ENCODE measurements at regions not wholly inside any gene's neighbourhood (a gene's known extent, or its start where the extent isn't known, plus 50 kb on each side); places are given as distances from the start of the nearest gene placed in this dataset.
A peak's percentile ranks its signal among the peaks of the same experiment; 100 is the strongest.
"Not testable (repeated sequence)": the region's sequence is repeated elsewhere in the genome, so short reads cannot be mapped to it uniquely, and the experiment has no call there.

DNA sequence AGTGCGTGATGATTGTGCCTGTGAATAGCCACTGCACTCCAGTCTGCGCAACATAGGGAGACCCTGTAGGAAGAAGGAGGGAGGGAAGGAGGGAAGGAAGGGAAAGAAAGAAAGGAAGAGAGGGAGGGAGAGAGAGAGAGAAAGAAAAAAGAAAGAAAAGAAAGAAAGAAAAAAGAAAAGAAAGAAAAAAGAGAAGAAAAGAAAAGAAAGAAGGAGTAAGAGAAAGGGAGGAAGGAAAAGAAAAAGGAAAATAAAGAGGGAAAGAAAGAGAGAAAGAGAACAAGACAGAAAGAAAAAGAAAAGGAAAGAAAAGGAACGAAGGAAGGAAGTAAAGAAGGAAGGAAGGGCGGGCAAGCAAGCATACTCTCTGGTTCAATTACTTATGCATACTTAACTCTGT, 112.9 kb upstream of the ANK3 start:
- in situ Hi-C loops (cut with HindIII; ENCODE audit: low pct_unique_long_range_greater_than_20kb, low sequenced_read_pairs) = no loop called here
- no peak for DNase-seq (ENCODE audit: low read depth)

DNA sequence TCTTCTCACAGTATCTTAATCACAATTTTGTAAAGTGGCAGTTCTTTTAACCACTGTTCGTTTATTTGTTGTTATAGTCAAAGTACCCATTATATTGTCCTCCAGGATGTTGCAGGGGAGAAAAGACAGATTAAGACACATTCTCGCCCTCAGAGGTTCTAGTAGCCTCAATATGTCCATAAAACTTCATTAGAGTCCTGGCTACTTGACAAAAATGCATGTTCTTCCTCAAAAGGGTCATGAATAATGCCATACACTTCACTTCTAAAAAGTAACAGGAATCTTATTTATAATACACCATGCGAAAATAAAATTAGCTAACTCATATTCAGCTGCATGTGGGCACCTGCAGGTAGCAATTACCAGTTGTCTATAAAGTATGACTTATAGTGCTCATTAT, 109.3 kb upstream of the ANK3 start:
- no peak for DNase-seq (ENCODE audit: low read depth)
- in situ Hi-C loops (cut with HindIII; ENCODE audit: low pct_unique_long_range_greater_than_20kb, low sequenced_read_pairs) = no loop called here

DNA sequence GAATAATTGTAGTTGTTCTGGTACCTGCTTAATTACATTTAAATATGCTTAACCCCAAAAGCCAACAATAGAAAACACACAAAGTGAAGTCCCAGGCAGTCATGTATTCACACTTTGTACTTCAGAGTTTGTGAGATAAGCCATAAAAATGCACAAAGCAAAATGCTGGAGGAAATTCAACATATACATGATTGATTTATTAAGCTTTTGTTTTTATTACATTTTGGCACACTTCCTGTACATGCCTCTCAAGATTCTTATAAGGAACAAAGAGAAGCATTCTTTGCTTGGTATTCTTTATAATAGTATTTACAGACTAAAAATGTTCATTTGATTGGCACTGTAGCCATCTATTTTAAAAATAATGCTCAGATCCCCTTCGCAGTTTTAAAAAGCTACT, 107.7 kb upstream of the ANK3 start:
- DNase-seq (ENCODE audit: low read depth) = no peak

DNA sequence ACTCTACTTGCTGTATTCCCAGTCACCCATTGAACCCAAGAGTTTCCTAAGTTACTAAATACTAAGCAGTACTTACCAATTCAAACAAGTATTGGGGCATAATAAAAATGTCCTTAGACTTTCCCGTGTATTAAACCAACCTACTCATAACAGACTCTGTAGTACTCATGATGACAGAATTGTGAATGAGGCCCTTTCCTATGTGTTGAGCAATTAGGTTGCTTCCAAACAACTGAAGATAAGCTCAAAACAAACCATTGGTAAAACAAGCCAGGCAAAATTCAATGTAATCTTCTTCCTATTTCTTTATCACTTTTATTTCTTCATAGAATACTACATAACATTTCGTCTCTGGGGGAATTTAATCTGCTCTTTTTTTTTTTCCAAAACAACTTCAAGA, 106.5 kb upstream of the ANK3 start:
- in situ Hi-C loops (cut with HindIII; ENCODE audit: low pct_unique_long_range_greater_than_20kb, low sequenced_read_pairs) = no loop called here
- DNase-seq (ENCODE audit: low read depth) = no peak

More for the DNA sequence above, 107.7 kb upstream of the ANK3 start:
- in situ Hi-C loops (cut with HindIII; ENCODE audit: low pct_unique_long_range_greater_than_20kb, low sequenced_read_pairs) = no loop called here

DNA sequence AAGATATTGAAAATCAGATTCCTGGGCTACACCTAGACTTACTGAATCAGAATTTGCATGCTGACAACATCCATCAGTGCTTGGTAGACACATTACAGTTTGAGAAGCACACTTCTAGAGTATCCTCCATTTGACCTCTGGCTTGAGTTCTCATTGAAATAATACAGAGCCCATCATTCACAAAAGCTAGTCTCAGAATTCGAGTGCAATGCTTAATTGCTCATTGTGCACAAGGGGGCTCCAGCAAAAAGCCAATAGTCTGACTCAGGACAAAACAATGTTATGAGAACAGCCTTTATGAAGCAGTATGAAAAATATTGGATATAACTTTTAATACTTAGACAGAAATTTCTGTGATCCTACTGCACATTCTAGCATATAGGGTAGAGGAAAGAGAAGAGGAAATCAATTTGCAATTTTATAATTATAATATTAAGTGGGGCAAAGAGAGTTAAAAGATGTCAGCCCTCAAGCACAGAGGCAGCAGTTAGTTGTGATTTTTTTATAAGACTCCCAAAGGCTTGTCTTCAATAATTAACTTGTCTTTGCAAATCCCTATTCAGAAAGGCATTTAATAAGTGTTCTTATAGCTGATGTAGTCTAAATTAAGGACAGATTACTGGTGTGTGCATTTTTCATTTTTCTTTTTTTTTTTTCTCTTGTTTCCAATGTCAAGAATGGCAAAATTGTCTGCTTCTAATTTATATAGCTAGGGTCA, 105.8 kb upstream of the ANK3 start:
- in situ Hi-C loops (cut with HindIII; ENCODE audit: low pct_unique_long_range_greater_than_20kb, low sequenced_read_pairs) = no loop called here
- no peak for DNase-seq (ENCODE audit: low read depth)

DNA sequence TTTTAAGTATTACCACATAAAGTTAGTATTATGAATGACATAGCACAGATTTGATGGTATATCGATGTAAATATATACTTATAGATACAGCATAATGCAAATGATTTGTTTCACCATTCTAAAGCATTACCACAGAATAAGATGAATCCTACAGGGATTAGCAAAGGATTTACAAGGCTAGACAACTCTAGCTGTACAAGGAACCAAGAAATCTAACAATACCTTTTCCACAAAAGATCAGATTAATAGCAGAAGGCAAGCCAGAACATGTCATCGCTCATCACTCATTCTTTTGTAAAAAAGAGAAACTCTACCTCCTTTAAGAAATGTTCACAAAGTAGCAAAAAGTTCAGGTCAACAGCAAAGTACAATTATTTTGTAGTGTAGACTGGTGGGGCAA, 105.1 kb upstream of the ANK3 start:
- in situ Hi-C loops (cut with HindIII; ENCODE audit: low pct_unique_long_range_greater_than_20kb, low sequenced_read_pairs) = no loop called here
- DNase-seq (ENCODE audit: low read depth) = no peak

DNA sequence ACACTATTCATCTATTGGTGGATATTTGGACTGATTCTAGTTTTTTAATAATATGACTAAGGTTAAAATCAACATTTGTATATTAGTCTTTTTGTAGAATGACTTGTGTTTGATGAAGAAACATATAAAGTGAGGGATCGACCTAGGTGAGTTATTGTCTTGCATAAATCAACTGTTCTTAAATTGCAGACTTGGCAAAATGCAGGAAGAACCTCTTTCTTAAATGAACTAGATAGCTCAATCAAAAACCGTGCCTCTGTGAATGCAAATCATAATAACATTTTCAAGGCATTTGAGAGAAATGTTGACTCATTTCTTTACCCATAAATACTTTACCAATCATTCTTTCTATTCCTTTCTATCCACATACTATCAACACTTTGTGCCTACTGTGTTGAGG, 101.5 kb upstream of the ANK3 start:
- in situ Hi-C loops (cut with HindIII; ENCODE audit: low pct_unique_long_range_greater_than_20kb, low sequenced_read_pairs) = no loop called here
- no peak for DNase-seq (ENCODE audit: low read depth)

DNA sequence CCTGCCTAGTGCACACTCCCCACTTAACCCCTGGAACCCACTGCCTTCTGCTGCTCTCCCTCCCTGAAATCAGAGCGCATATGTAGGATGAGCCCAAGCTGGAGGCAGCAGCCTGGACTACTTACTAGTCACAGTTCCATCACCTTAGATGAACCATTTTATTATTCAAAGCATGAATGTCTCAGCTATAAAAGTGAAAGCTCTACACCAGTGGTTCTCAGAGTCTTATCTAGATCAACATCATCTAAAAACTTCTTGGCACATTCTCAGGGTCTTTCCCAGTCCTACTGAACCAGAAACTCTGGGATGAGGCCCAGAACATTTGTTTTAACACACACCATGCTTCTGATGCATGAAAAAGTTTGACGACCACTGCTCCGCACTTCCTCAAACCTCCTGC, 100.3 kb upstream of the ANK3 start:
- DNase-seq (ENCODE audit: low read depth) = peak; percentile 26
- in situ Hi-C loops (cut with HindIII; ENCODE audit: low pct_unique_long_range_greater_than_20kb, low sequenced_read_pairs) = no loop called here

DNA sequence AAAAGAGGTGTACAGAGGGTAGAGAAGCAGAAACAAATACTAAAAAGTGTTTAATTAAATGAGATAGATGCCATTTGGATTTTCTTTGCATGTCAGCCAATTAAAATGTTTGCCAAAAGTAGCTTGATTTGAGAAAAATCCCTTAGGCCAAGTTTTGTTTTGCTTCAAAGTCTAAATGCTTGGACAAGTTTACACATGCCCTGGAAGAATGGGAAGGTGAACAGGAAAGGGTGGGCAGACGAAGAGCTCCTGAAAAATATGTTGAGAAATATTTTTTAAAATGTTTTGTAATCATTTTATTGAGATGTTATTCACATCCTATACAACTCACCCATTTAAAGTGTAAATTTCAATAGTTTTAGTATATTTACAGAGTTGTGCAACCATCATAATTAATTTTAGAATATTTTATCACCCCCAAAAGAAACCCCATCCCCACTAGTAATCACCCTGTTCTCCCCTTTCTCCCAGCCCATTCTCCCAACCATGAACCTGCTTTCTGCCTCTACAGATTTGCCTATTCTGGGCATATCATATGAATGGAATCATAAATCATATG, 98.5 kb upstream of the ANK3 start:
- in situ Hi-C loops (cut with HindIII; ENCODE audit: low pct_unique_long_range_greater_than_20kb, low sequenced_read_pairs) = no loop called here
- DNase-seq (ENCODE audit: low read depth) = no peak

DNA sequence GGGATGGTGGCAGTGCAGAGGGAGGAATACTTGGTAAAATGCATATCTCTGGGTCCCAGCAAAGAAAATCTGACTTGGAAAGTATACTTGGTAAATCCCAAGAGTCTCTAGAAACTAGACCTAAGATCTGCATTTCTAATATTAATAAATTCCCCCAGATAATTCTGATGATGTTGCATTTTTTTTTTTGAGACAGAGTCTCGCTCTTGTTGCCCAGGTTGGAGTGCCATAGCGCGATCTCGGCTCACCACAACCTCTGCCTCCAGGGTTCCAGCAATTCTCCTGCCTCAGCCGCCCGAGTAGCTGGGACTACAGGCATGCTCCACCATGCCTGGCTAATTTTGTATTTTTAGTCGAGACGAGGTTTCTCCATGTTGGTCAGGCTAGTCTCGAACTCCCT, 97.9 kb upstream of the ANK3 start:
- no peak for DNase-seq (ENCODE audit: low read depth)
- in situ Hi-C loops (cut with HindIII; ENCODE audit: low pct_unique_long_range_greater_than_20kb, low sequenced_read_pairs) = no loop called here

DNA sequence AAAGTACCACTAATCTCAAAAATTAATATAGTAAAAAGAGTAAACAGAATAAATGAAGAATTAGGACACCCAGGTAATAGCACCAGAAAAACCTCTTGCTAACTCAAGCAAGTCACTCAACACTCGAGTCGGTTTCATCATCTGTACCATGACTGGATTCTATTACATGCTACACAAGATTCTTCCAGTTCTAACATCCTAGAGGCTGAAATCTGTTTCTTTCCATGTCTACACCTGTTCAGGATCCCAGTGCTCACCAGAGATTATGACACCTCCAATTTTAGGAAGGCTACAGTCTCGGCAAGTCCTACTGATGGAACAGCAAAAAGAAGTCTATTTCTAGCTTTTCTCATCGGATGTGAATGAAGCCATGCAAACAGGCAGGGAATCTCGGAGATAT, 95.3 kb upstream of the ANK3 start:
- in situ Hi-C loops (cut with HindIII; ENCODE audit: low pct_unique_long_range_greater_than_20kb, low sequenced_read_pairs) = no loop called here
- no peak for DNase-seq (ENCODE audit: low read depth)

DNA sequence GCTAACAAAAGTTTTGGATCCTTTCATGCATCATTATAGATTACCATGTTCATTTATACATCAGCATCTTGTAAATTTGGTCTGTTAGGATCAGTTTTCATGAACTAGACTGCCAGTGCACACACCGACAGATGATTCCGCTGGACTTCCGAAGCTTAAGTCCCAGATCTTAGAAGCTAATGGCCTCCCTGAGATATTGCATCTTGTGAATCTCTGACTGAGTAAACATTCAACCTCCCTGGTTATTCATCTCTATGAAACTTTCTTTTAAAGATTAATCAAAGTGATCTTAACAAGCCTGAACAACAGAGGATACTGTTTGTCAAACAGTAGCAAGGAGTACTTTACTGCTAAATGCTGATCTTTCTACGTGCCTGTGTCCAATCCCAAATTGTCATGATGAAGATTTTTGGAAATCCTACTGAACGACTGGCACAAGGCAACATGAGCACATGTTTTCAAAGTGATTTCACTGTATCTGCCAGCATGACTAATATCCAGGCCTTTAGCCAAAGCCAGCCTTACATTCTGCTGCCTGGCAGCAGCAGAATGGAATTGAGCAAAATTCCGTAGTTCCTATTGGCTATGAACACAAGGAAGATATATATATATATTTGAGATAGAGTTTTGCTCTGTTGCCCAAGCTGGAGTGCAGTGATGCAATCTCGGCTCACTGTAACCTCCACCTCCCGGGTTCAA, 91.3 kb upstream of the ANK3 start:
- peak; percentile 84 for DNase-seq (ENCODE audit: low read depth)
- in situ Hi-C loops (cut with HindIII; ENCODE audit: low pct_unique_long_range_greater_than_20kb, low sequenced_read_pairs) = no loop called here

DNA sequence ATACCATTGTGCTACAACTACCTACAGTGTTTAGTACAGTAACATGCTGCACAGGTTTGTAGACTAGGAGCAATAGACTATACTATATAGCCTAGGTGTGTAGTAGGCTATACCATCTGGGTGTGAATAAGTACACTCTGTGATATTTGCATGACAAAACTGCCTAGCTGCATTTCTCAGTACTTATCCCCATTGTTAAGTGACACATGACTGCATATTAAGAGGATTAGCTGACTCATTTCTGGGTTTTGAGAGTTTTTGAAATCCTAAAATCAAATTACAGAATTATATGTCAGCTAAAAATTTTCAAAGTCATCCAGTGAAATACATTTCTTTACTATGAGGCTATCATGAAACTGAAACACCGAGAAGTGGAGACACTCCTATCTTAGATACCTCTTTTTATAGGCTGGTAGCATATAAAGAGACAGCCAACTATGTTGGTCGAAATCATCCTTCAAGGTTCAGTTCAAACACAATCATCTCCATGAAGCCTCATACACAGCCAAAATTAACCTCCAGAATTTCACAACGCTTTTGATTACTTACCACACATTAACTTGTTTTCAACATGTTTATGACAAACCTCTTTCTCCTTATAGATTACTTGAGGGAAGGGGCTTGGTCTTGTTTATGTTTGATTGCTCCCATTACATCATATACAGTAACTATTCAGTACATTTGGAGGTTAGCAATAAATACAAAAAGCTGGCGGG, 89.8 kb upstream of the ANK3 start:
- no peak for DNase-seq (ENCODE audit: low read depth)

DNA sequence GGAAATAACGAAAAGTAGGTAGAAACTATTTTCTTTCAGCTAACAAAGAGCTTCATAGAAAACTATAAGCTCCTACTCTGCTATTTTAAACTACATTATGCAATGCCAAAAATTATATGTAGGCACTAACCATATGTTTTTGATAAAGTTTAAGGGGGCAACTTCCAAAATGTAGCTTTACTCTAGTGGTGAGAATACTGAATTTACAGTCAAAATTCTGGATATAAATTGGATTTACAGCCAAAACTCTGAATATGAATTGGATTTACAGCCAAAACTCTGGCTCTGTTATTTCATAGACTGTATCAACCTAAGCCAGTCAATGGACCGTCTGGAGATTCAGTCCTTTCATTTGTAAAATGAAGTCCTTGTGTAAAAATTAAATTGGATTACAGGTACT, 86.8 kb upstream of the ANK3 start:
- in situ Hi-C loops (cut with HindIII; ENCODE audit: low pct_unique_long_range_greater_than_20kb, low sequenced_read_pairs) = no loop called here
- DNase-seq (ENCODE audit: low read depth) = no peak

More for the DNA sequence above, 89.8 kb upstream of the ANK3 start:
- in situ Hi-C loops (cut with HindIII; ENCODE audit: low pct_unique_long_range_greater_than_20kb, low sequenced_read_pairs) = no loop called here

DNA sequence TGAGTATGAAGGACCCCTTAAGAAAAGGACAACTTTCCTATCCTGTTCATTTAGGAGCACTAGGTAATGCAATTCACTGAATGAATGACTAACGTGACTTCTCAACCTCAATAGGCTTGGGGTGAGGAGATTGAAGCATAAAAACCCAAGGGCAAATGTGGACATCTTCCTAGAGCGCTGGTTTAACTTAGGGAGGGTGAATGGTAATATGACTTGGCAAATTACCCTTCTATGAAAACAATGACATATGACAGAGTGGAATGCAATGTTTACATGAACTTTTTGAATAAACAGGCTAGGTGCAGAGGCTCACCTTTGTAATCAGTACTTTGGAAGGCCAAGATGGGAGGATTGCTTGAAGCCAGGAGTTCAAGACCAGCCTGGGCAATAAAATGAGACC, 83.9 kb upstream of the ANK3 start:
- in situ Hi-C loops (cut with HindIII; ENCODE audit: low pct_unique_long_range_greater_than_20kb, low sequenced_read_pairs) = no loop called here
- peak; percentile 93 for DNase-seq (ENCODE audit: low read depth)

DNA sequence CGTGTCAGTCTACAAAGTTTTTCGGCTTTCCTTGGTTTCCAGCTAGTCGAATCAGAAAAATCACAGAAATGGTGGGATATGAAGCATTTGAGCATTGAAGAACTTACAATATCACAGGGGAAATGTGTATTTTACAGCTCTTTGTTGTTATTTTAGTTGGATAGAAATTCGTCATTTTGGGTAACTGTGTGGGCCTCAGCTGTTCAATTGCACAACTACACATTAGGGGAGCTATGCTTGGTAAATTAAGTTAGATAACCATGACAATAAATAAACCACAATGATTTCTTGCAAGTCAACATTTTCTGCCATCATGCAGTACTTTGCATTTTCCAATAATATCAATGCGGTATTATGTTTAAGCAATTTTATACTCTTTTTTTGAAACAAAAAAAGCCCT, 80.4 kb upstream of the ANK3 start:
- in situ Hi-C loops (cut with HindIII; ENCODE audit: low pct_unique_long_range_greater_than_20kb, low sequenced_read_pairs) = no loop called here
- DNase-seq (ENCODE audit: low read depth) = no peak

DNA sequence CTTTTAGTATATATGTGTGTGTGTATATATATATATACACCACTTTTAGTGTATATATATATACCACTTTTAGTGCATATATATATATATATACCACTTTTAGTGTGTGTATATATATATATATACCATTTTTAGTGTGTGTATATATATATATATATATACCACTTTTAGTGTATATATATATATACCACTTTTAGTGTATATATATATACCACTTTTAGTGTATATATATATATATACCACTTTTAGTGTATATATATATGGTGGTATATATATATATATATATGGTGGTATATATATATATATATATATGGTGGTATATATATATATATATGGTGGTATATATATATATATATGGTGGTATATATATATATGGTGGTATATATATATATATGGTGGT, 79.5 kb upstream of the ANK3 start:
- in situ Hi-C loops (cut with HindIII; ENCODE audit: low pct_unique_long_range_greater_than_20kb, low sequenced_read_pairs); DNase-seq (ENCODE audit: low read depth): not testable (repeated sequence)

DNA sequence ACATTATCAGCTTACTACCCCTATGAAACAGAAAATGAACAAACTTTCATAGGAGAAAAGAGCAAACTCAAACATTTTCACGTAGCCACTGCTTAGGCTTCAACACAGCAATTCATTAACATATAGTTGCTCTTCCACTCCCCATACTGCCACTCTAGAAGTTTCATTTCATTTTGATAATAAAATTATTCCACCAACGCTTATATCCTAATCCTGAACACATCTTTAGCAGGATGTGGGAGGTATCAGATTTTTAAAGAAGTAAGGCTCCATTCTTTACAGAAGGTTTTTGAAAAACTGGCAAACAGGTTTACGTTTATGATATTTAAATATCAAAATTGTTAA, 77.5 kb upstream of the ANK3 start:
- no peak for DNase-seq (ENCODE audit: low read depth)
- in situ Hi-C loops (cut with HindIII; ENCODE audit: low pct_unique_long_range_greater_than_20kb, low sequenced_read_pairs) = no loop called here
